ENCODE measurements at regions not wholly inside any gene's neighbourhood (a gene's known extent, or its start where the extent isn't known, plus 50 kb on each side); places are given as distances from the start of the nearest gene placed in this dataset.

GRCh38 chr1:82721702-82722101 is 921.0 kb downstream of the ADGRL2 start:
- no peak for DNase-seq

GRCh38 chr1:82718719-82719419 is 918.1 kb downstream of the ADGRL2 start:
- no peak for DNase-seq

- no peak for DNase-seq
Observed at GRCh38 chr1:82710091-82710490, 909.4 kb downstream of the ADGRL2 start.

GRCh38 chr1:82707681-82708080 is 906.9 kb downstream of the ADGRL2 start:
- no peak for DNase-seq

- DNase-seq, result no peak
Observed at GRCh38 chr1:82706741-82707140, 906.0 kb downstream of the ADGRL2 start.

GRCh38 chr1:82704966-82705365 is 904.2 kb downstream of the ADGRL2 start:
- no peak for DNase-seq

- DNase-seq, result no peak
Observed at GRCh38 chr1:82704393-82704792, 903.7 kb downstream of the ADGRL2 start.

- DNase-seq, result no peak
Observed at GRCh38 chr1:82703951-82704350, 903.2 kb downstream of the ADGRL2 start.

GRCh38 chr1:82700476-82700875 is 899.7 kb downstream of the ADGRL2 start:
- DNase-seq, result no peak

GRCh38 chr1:82697965-82698364 is 897.2 kb downstream of the ADGRL2 start:
- no peak for DNase-seq

GRCh38 chr1:82695443-82695842 is 894.7 kb downstream of the ADGRL2 start:
- DNase-seq, result no peak

- no peak for DNase-seq
Observed at GRCh38 chr1:82690411-82690810, 889.7 kb downstream of the ADGRL2 start.

- DNase-seq, result no peak
Observed at GRCh38 chr1:82689217-82689616, 888.5 kb downstream of the ADGRL2 start.

GRCh38 chr1:82686774-82687173 is 886.0 kb downstream of the ADGRL2 start:
- DNase-seq, result no peak

GRCh38 chr1:82646888-82647287 is 846.2 kb downstream of the ADGRL2 start:
- DNase-seq, result no peak

- DNase-seq, result no peak
Observed at GRCh38 chr1:82646336-82646735, 845.6 kb downstream of the ADGRL2 start.

GRCh38 chr1:82644186-82644915 is 843.6 kb downstream of the ADGRL2 start:
- no peak for DNase-seq

- no peak for DNase-seq
Observed at GRCh38 chr1:82640352-82640751, 839.6 kb downstream of the ADGRL2 start.

GRCh38 chr1:82634266-82634665 is 833.5 kb downstream of the ADGRL2 start:
- DNase-seq, result no peak

GRCh38 chr1:82632155-82632554 is 831.4 kb downstream of the ADGRL2 start:
- DNase-seq, result no peak

- DNase-seq, result no peak
Observed at GRCh38 chr1:82628887-82629286, 828.2 kb downstream of the ADGRL2 start.

- no peak for DNase-seq
Observed at GRCh38 chr1:82625537-82625936, 824.8 kb downstream of the ADGRL2 start.

GRCh38 chr1:82621076-82621475 is 820.3 kb downstream of the ADGRL2 start:
- no peak for DNase-seq

- no peak for DNase-seq
Observed at GRCh38 chr1:82614090-82614489, 813.4 kb downstream of the ADGRL2 start.

GRCh38 chr1:82612986-82613385 is 812.3 kb downstream of the ADGRL2 start:
- DNase-seq, result no peak
